ENCODE measurements at regions not wholly inside any gene's neighbourhood (a gene's known extent, or its start where the extent isn't known, plus 50 kb on each side); places are given as distances from the start of the nearest gene placed in this dataset.

DNA sequence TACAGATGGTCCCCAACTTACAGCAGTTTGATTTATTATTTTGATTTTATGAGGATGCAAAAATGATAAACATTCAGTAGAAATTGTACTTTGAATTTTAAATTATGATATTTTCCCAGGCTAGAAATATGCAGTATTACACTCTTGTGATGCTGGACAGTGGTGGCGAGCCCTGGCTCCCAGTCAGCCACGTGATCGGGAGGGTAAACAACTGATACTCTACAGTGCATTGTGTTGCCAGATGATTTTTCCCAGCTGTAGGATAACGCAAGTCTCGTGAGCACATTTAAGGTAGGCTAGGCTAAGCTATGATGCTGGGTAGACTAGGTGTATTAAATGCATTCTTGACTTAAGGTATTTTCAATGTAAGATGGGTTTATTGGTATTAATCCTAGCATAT, 865.2 kb downstream of the SORCS3 start:
- ATAC-seq, result no peak
- intact Hi-C loops (cut with DNase I, micrococcal nuclease), result no loop called here

DNA sequence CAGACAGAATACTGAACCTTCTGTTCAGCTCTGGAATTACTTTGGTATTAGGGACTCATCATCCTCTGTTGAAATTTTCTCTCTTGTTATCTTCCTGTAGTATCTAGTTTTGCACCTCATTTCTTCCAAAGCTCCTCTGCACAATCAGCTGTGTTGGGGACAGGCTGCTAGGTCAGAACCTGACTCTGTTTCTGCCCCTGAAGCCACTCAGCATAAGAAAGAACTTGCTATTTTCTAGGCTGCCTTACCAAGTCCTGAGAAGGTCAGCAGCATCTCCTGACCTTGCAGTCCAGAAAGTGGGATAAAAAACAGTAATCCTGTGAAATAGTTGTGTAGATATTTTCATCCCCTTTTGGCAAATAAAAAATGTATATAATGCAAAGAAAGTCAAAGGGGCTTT, 862.6 kb downstream of the SORCS3 start:
- no peaks in the 10 kb centered on the region for H3K27me3 Mint-ChIP-seq
- no peaks in the 10 kb centered on the region for H3K4me1 Mint-ChIP-seq
- CTCF ChIA-PET, result no interaction called here
- H3K4me3 Mint-ChIP-seq, result no peak overlapping the region
- POLR2A ChIA-PET, result no interaction called here
- H3K9me3 Mint-ChIP-seq (ENCODE audit: low read depth), result no peaks in the 10 kb centered on the region
- DNase-seq (no peak), ATAC-seq (no peak)
- H3K27ac Mint-ChIP-seq, result no peak overlapping the region
- H3K36me3 Mint-ChIP-seq (ENCODE audit: low read depth), result no peaks in the 10 kb centered on the region
- intact Hi-C loops (cut with DNase I, micrococcal nuclease), result no loop called here

More for the DNA sequence above, 865.2 kb downstream of the SORCS3 start:
- no peaks in the 10 kb centered on the region for H3K27me3 Mint-ChIP-seq
- H3K4me3 Mint-ChIP-seq, result no peak overlapping the region
- ChIA-PET CTCF (no interaction called here), POLR2A (no interaction called here)
- H3K36me3 Mint-ChIP-seq (ENCODE audit: low read depth), result no peaks in the 10 kb centered on the region
- H3K27ac Mint-ChIP-seq, result no peak overlapping the region
- no peak for DNase-seq
- no peaks in the 10 kb centered on the region for H3K4me1 Mint-ChIP-seq
- no peaks in the 10 kb centered on the region for H3K9me3 Mint-ChIP-seq (ENCODE audit: low read depth)

DNA sequence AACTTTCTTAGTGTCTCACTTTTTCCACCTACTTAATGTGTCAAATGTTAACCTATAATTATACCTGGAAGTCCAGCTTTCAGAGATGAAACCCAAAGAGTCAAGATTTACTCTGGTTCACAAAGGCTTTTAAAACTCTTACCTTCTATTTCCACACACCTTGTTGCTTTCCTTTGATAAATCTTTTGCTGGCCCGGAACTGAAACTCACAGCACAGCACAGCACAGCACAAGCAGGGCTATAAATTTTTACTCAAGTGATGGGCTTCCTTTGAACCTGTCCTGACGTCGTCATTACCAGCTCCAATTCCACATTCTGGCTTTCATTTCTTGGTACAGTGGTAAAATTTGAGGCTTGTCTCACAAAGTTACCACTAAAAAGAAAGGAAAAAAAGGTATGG, 861.0 kb downstream of the SORCS3 start:
- Mint-ChIP-seq H3K36me3 (ENCODE audit: low read depth) (no peaks in the 10 kb centered on the region), H3K4me1 (no peaks in the 10 kb centered on the region), H3K27me3 (no peaks in the 10 kb centered on the region), H3K4me3 (no peak overlapping the region), H3K27ac (no peak overlapping the region), H3K9me3 (ENCODE audit: low read depth) (no peaks in the 10 kb centered on the region)
- ChIA-PET POLR2A (no interaction called here), CTCF (interaction anchor here (0.7 kb wide), 1 partner anchor 111 kb away, joined by 3 read pairs; no protein-coding TSS in a partner anchor)
- no peak for ATAC-seq
- intact Hi-C loops (cut with DNase I, micrococcal nuclease), result no loop called here
- DNase-seq, result no peak

DNA sequence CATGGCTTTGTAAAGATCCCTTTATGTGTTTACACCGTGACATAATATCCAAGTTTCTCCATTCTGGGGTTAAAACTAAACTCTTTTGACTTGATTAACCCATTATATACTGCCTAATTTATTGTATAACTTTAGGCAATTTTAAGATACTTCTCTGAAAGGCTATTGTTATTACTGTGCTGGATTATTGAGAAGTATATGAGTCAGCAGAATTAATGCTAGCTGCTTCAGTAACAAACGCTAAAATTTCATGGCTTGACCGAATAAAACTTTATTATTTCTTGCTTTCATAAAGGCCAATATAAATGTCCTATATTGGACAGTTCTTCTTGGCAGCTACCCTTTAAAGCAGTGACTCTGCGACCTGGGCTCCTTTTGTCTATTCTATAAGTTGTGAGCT, 853.9 kb downstream of the SORCS3 start:
- Mint-ChIP-seq H3K27me3 (no peaks in the 10 kb centered on the region), H3K36me3 (ENCODE audit: low read depth) (no peaks in the 10 kb centered on the region), H3K4me1 (no peaks in the 10 kb centered on the region), H3K9me3 (ENCODE audit: low read depth) (no peaks in the 10 kb centered on the region), H3K4me3 (no peak overlapping the region), H3K27ac (no peak overlapping the region)
- intact Hi-C loops (cut with DNase I, micrococcal nuclease), result no loop called here
- ATAC-seq (no peak), DNase-seq (no peak)
- POLR2A ChIA-PET, result no interaction called here
- CTCF ChIA-PET, result no interaction called here

DNA sequence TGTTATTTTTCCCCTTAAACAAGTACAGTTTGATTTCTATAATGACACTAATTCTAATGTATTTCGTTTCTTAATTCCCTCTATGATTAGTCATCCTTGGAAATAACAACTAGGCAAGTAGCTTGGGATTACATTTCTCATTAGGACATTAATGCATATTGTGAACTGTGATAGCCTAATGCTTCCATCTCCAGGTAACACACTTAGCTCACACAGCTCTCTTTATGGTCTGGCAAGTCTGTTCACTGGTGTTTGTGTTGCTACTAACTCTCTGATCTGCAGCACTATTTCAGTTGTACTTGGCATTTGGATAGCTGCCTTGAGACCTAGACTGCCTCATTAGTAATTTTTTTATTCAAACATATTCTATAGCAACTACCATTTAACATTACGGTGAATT, 853.2 kb downstream of the SORCS3 start:
- DNase-seq, result no peak
- no peaks in the 10 kb centered on the region for H3K9me3 Mint-ChIP-seq (ENCODE audit: low read depth)
- no peak for ATAC-seq
- H3K27ac Mint-ChIP-seq, result no peak overlapping the region
- H3K36me3 Mint-ChIP-seq (ENCODE audit: low read depth), result no peaks in the 10 kb centered on the region
- ChIA-PET CTCF (no interaction called here), POLR2A (no interaction called here)
- intact Hi-C loops (cut with DNase I, micrococcal nuclease), result no loop called here
- H3K27me3 Mint-ChIP-seq, result no peaks in the 10 kb centered on the region
- no peak overlapping the region for H3K4me3 Mint-ChIP-seq
- H3K4me1 Mint-ChIP-seq, result no peaks in the 10 kb centered on the region

DNA sequence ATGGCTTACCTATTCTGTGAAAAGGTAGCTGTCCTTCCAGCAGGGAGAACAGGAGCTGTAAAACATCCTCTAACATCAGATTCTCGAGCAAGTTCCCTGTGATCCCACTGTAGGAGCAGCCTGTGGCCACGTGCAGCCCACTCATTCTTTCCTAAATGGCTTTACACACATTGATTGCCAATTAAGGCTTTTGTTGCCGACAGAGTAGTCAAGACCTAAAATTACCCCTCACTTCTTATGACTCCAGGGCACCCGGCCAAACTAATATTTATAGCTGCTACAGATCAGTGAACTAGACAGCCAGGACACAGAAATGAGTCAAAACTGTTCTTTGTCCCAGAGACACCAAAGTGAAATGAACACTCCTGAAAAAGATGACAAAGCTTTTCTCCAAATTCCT, 832.1 kb downstream of the SORCS3 start:
- H3K36me3 Mint-ChIP-seq (ENCODE audit: low read depth), result no peaks in the 10 kb centered on the region
- CTCF ChIA-PET, result no interaction called here
- intact Hi-C loops (cut with DNase I, micrococcal nuclease), result no loop called here

DNA sequence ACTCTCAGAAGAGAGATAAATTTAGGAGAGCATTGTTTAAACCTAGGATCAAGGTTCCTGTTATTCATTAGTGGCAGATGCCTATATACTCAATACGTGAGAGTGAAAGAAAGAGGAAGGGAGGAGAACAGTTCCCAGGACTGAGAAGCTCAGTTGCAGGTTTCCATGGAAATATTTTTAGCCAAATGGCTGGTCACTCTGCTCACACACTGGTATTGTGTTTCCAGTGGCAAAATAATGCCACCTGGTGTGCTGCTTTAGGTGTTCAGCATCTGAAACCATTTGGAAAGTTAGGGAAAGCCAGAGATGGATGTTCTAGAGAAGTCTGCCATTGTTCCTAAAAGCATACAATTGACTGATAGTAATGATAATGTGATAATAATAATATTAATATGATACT, 827.7 kb downstream of the SORCS3 start:
- Mint-ChIP-seq H3K27ac (no peak overlapping the region), H3K4me1 (no peaks in the 10 kb centered on the region), H3K4me3 (no peak overlapping the region), H3K36me3 (ENCODE audit: low read depth) (no peaks in the 10 kb centered on the region), H3K9me3 (ENCODE audit: low read depth) (no peaks in the 10 kb centered on the region), H3K27me3 (no peaks in the 10 kb centered on the region)
- no peak for DNase-seq
- ChIA-PET POLR2A (no interaction called here), CTCF (no interaction called here)
- no peak for ATAC-seq
- intact Hi-C loops (cut with DNase I, micrococcal nuclease), result no loop called here

More for the DNA sequence above, 832.1 kb downstream of the SORCS3 start:
- H3K4me1 Mint-ChIP-seq, result no peaks in the 10 kb centered on the region
- no peak overlapping the region for H3K27ac Mint-ChIP-seq
- ATAC-seq (no peak), DNase-seq (no peak)
- no peak overlapping the region for H3K4me3 Mint-ChIP-seq
- peaks cover 2% of the 10 kb centered on the region for H3K9me3 Mint-ChIP-seq (ENCODE audit: low read depth)
- POLR2A ChIA-PET, result no interaction called here
- H3K27me3 Mint-ChIP-seq, result no peaks in the 10 kb centered on the region

DNA sequence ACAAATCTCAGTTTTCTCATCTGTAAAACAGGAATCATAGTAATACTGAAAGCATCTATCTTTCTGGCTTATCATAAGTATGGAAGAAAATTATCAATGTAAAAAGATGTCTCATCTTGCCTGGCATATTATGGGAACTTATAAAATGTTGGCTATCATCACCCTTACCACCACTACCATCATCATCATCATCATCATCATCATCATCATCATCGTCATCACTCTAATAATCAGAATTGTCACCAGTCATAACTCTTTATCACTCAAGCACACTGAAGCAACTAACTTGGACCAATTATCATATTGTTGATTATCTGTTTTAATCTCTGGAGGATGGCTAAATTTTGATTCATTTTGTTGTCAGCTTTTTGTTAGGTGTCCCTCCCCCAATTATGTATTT, 825.4 kb downstream of the SORCS3 start:
- no peaks in the 10 kb centered on the region for H3K36me3 Mint-ChIP-seq (ENCODE audit: low read depth)
- no peak for DNase-seq
- ChIA-PET CTCF (no interaction called here), POLR2A (no interaction called here)
- intact Hi-C loops (cut with DNase I, micrococcal nuclease), result no loop called here
- H3K27ac Mint-ChIP-seq, result no peak overlapping the region
- no peak overlapping the region for H3K4me3 Mint-ChIP-seq
- no peaks in the 10 kb centered on the region for H3K27me3 Mint-ChIP-seq
- H3K4me1 Mint-ChIP-seq, result no peaks in the 10 kb centered on the region
- H3K9me3 Mint-ChIP-seq (ENCODE audit: low read depth), result peaks cover 5% of the 10 kb centered on the region
- ATAC-seq, result no peak

DNA sequence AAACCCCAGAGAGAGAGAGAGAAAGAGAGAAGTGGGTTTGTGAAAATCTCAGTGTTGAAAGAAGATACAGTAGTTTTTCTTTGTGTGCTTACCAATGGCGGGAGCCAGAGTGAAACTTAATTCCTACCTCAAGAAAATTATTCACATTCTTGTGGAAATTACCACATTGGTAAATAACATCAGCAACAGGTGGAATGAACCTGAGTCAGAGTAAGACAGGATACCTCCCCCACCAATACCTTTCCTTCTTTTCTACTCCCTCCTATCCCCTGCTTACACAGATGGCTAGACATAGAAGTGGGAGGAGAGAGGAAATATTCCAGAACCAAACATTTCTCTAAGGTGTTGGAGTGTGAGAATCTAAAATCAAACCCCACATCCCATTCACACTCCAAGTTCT, 793.9 kb downstream of the SORCS3 start:
- ATAC-seq (no peak), DNase-seq (no peak)
- Mint-ChIP-seq H3K27ac (no peak overlapping the region), H3K27me3 (no peaks in the 10 kb centered on the region), H3K4me1 (no peaks in the 10 kb centered on the region), H3K4me3 (no peak overlapping the region), H3K36me3 (ENCODE audit: low read depth) (no peaks in the 10 kb centered on the region), H3K9me3 (ENCODE audit: low read depth) (peaks cover 2% of the 10 kb centered on the region)
- ChIA-PET CTCF (no interaction called here), POLR2A (no interaction called here)
- intact Hi-C loops (cut with DNase I, micrococcal nuclease), result no loop called here

DNA sequence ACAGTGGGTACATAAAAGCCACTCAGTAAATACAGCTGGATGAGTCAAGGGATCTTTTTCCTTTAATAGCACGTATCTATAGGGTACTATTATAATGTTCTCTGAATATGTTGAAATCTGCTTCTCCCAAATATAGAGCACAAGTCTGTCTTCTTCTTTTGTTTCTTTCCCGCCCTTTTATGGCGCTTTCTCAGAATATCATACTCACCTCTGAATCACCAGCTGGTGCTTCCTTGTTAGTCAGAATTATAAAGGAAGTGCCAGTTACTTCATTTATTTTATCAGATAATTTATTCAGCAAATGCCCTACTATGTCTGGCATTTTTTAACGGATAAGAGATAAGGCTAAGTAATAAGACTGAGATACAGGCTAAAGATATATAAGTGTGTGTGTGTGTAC, 772.9 kb downstream of the SORCS3 start:
- POLR2A ChIA-PET, result no interaction called here
- H3K27ac Mint-ChIP-seq, result no peak overlapping the region
- intact Hi-C loops (cut with DNase I, micrococcal nuclease), result no loop called here

DNA sequence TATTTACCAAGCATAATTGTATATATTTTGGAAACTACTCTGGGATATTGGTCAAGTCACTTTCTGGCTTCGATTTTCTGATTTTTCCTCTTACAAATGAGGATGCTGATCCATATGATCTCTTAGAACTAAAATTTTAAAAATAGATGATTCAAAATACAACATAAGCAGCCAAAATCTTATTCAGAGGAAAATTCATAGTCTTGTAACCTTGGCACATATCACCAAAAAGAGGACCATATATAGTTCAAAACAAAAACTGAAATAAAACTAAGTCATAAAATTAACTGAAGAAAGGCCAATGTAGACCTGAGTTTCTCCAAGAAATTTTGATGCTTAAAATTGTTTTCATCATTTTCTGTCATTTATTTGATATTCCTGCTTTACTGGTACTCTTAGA, 768.3 kb downstream of the SORCS3 start:
- ChIA-PET POLR2A (no interaction called here), CTCF (no interaction called here)
- DNase-seq (no peak), ATAC-seq (no peak)
- H3K4me1 Mint-ChIP-seq, result no peaks in the 10 kb centered on the region
- peaks cover 2% of the 10 kb centered on the region for H3K9me3 Mint-ChIP-seq (ENCODE audit: low read depth)
- H3K27me3 Mint-ChIP-seq, result no peaks in the 10 kb centered on the region
- no peaks in the 10 kb centered on the region for H3K36me3 Mint-ChIP-seq (ENCODE audit: low read depth)
- no peak overlapping the region for H3K4me3 Mint-ChIP-seq
- intact Hi-C loops (cut with DNase I, micrococcal nuclease), result no loop called here
- H3K27ac Mint-ChIP-seq, result no peak overlapping the region

More for the DNA sequence above, 772.9 kb downstream of the SORCS3 start:
- no peak for DNase-seq
- no peak overlapping the region for H3K4me3 Mint-ChIP-seq
- H3K9me3 Mint-ChIP-seq (ENCODE audit: low read depth), result no peaks in the 10 kb centered on the region
- CTCF ChIA-PET, result no interaction called here
- no peaks in the 10 kb centered on the region for H3K36me3 Mint-ChIP-seq (ENCODE audit: low read depth)
- no peaks in the 10 kb centered on the region for H3K27me3 Mint-ChIP-seq
- H3K4me1 Mint-ChIP-seq, result no peaks in the 10 kb centered on the region
- ATAC-seq, result no peak

DNA sequence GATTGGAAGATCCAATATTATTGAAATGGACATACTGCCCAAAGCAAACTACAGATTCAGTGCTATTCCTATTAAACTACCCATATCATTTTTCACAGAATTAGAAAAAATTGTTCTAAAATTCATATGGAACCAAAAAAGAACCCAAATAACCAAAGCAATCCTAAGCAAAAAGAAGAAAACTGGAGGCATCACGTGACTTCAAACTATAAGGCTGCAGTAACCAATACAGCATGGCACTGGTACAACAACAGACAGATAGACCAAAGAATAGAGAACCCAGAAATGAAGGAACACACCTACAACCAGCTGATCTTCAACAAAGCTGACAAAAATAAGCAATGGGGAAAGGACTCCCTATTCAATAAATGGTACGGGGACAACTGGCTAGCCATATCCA, 765.4 kb downstream of the SORCS3 start:
- ATAC-seq (no peak), DNase-seq (no peak)
- Mint-ChIP-seq H3K27me3 (no peaks in the 10 kb centered on the region), H3K36me3 (ENCODE audit: low read depth) (no peaks in the 10 kb centered on the region), H3K27ac (no peak overlapping the region), H3K9me3 (ENCODE audit: low read depth) (peaks cover 4% of the 10 kb centered on the region), H3K4me1 (no peaks in the 10 kb centered on the region), H3K4me3 (no peak overlapping the region)
- POLR2A ChIA-PET, result no interaction called here
- intact Hi-C loops (cut with DNase I, micrococcal nuclease), result no loop called here
- CTCF ChIA-PET, result interaction anchor here (0.9 kb wide), 1 partner anchor 11 kb away, joined by 3 read pairs; no protein-coding TSS in a partner anchor

DNA sequence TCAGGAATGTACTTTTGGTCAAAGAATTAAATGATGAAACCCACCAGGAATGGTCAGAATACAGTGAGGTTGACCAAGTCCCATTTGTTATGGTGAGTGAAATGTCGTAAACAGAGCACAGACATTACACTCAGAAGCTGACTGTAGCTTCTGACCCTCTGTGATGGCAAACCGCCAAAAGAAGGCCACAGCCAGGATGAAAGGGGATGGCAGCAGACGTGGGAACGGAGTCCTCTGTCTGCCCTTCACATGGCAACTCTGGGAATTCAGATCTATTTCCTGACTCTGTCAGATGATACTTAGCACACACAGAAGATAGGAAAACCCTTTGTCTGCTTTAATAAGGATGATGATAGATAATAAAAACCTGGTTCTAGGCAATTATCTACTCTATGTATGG, 757.1 kb downstream of the SORCS3 start:
- intact Hi-C loops (cut with DNase I, micrococcal nuclease), result no loop called here
- CTCF ChIA-PET, result no interaction called here
- Mint-ChIP-seq H3K4me1 (no peaks in the 10 kb centered on the region), H3K27me3 (no peaks in the 10 kb centered on the region), H3K27ac (no peak overlapping the region), H3K36me3 (ENCODE audit: low read depth) (no peaks in the 10 kb centered on the region), H3K9me3 (ENCODE audit: low read depth) (peaks cover 6% of the 10 kb centered on the region), H3K4me3 (no peak overlapping the region)
- POLR2A ChIA-PET, result no interaction called here
- ATAC-seq, result no peak
- DNase-seq, result no peak

Data from activated CD4-positive, alpha-beta T cell treated with anti-CD3 and anti-CD28 coated beads for 36 hours (primary cell).